Neuronal stem cell (in vitro differentiated cells): ENCODE measurements at regions not wholly inside any gene's neighbourhood (a gene's known extent, or its start where the extent isn't known, plus 50 kb on each side); places are given as distances from the start of the nearest gene placed in this dataset.

Experiments
- DNase-seq: peaks from one replicate; pipeline ENCODE4 v3.0.0-alpha.2; 2013; ENCODE audit warnings: low spot score
- H2AFZ ChIP-seq: one replicate; pipeline ENCODE4 v1.6.1; 2013; ENCODE audit warnings: mild to moderate bottlenecking, low read length, inconsistent platforms
- H2AK5ac ChIP-seq: 2 replicates; pipeline ENCODE4 v1.6.1; 2013; ENCODE audit warnings: low read depth, mild to moderate bottlenecking, inconsistent platforms, low read length, moderate library complexity, mixed read lengths
- H2BK120ac ChIP-seq: 2 replicates; pipeline ENCODE4 v1.6.1; 2013; ENCODE audit warnings: low read depth, mild to moderate bottlenecking, inconsistent platforms, low read length, moderate library complexity, mixed read lengths
- H2BK12ac ChIP-seq: one replicate; pipeline ENCODE4 v1.6.1; 2013; ENCODE audit warnings: low read length, inconsistent platforms
- H2BK15ac ChIP-seq: 2 replicates; pipeline ENCODE4 v1.6.1; 2013; ENCODE audit warnings: mild to moderate bottlenecking, low read length, inconsistent platforms, mixed read lengths
- H2BK5ac ChIP-seq: one replicate; pipeline ENCODE4 v1.6.1; 2013; ENCODE audit warnings: inconsistent platforms, mild to moderate bottlenecking, low read length, moderate library complexity
- H3K14ac ChIP-seq: one replicate; pipeline ENCODE4 v1.6.1; 2013; ENCODE audit warnings: low read length, inconsistent platforms
- H3K18ac ChIP-seq: 2 replicates; pipeline ENCODE4 v1.6.1; 2013; ENCODE audit warnings: low read length, inconsistent platforms
- H3K23ac ChIP-seq: 2 replicates; pipeline ENCODE4 v1.6.1; 2013; ENCODE audit warnings: low read depth, mild to moderate bottlenecking, mixed read lengths, low read length, inconsistent platforms; ENCODE audit not compliant: poor library complexity
- H3K27ac ChIP-seq: replicated peaks from 3 replicates; pipeline ENCODE4 v1.5.1; 2013; ENCODE audit warnings: low read length, inconsistent platforms
- H3K27me3 ChIP-seq, 3 experiments: 2 replicates each; pipeline ENCODE4 v1.6.1; 2013; ENCODE audit warnings: low read length in 3 of 3, mild to moderate bottlenecking in 2 of 3, inconsistent platforms in 1 of 3, low read depth in 1 of 3, mixed read lengths in 1 of 3, moderate library complexity in 1 of 3; ENCODE audit not compliant: control insufficient read depth in 3 of 3, insufficient read depth in 3 of 3
- H3K36me3 ChIP-seq, 2 donors: replicated peaks in 1 of 2; 2 replicates each; pipeline ENCODE4 v1.6.1; 2013; ENCODE audit warnings: low read length in 2 of 2; ENCODE audit not compliant: control insufficient read depth in 2 of 2, insufficient read depth in 2 of 2
- H3K4ac ChIP-seq: 2 replicates; pipeline ENCODE4 v1.6.1; 2013; ENCODE audit warnings: inconsistent platforms, mild to moderate bottlenecking, low read length, moderate library complexity
- H3K4me1 ChIP-seq, 2 donors: 1 replicate in 1 of 2; 2 replicates in 1 of 2; pipeline ENCODE4 v1.6.1; 2013; ENCODE audit warnings: low read length in 2 of 2, low read depth in 1 of 2; ENCODE audit not compliant: control insufficient read depth in 2 of 2, insufficient read depth in 1 of 2
- H3K4me2 ChIP-seq: one replicate; pipeline ENCODE4 v1.6.1; 2013; ENCODE audit warnings: mild to moderate bottlenecking, low read length, inconsistent platforms; ENCODE audit not compliant: insufficient read depth, poor library complexity, severe bottlenecking
- H3K4me3 ChIP-seq, 2 donors: 2 replicates each; pipeline ENCODE4 v1.5.1; 2013; ENCODE audit warnings: low read length in 2 of 2, mild to moderate bottlenecking in 2 of 2, inconsistent platforms in 1 of 2, moderate library complexity in 1 of 2
- H3K79me1 ChIP-seq: one replicate; pipeline ENCODE4 v1.6.1; 2013; ENCODE audit warnings: low read depth, mild to moderate bottlenecking, inconsistent platforms, low read length, moderate library complexity
- H3K9ac ChIP-seq: one replicate; pipeline ENCODE4 v1.6.1; 2013; ENCODE audit warnings: mild to moderate bottlenecking, low read depth, low read length, inconsistent platforms; ENCODE audit not compliant: poor library complexity
- H3K9me3 ChIP-seq, 2 donors: replicated peaks in 1 of 2; 2 replicates each; pipeline versions ENCODE3 to v1.6.1; 2013; ENCODE audit warnings: low read length in 2 of 2, mild to moderate bottlenecking in 2 of 2, inconsistent platforms in 1 of 2, low read depth in 1 of 2, mixed read lengths in 1 of 2, moderate library complexity in 1 of 2; ENCODE audit not compliant: control insufficient read depth in 2 of 2, insufficient read depth in 1 of 2
- H4K8ac ChIP-seq: one replicate; pipeline ENCODE4 v1.6.1; 2013; ENCODE audit warnings: low read depth, mild to moderate bottlenecking, inconsistent platforms, low read length, moderate library complexity
- H4K91ac ChIP-seq: one replicate; pipeline ENCODE4 v1.6.1; 2013; ENCODE audit warnings: low read length, low read depth, mild to moderate bottlenecking, inconsistent platforms; ENCODE audit not compliant: poor library complexity
- WGBS, 2 donors: extraction: QIAGEN DNeasy Blood & Tissue Kit; methylation state at CpG; one replicate each; pipeline ENCODE4 v1.1.7; 2013; ENCODE audit warnings: missing lambda C conversion rate in 2 of 2, mixed read lengths in 1 of 2; ENCODE audit not compliant: insufficient read length in 2 of 2, insufficient replicate concordance in 1 of 2; ENCODE audit errors: extremely low coverage in 2 of 2; 5-methylcytosine and 5-hydroxymethylcytosine counted together

- H4K8ac ChIP-seq = no peak overlapping the region
- WGBS, 2 donors = no CpG with 5 or more reads among the region's 4 CpGs
- no peaks in the 10 kb centered on the region for H3K4me1 ChIP-seq
- H3K14ac ChIP-seq = no peak overlapping the region
- H2BK5ac ChIP-seq = no peak overlapping the region
- no peak overlapping the region for H4K91ac ChIP-seq
- no peak overlapping the region for H3K9ac ChIP-seq
- no peak overlapping the region for H2AFZ ChIP-seq
- H2BK120ac ChIP-seq = no peak overlapping the region
- H2BK15ac ChIP-seq = no peak overlapping the region
- H3K36me3 ChIP-seq = no peaks in the 10 kb centered on the region
- H2BK12ac ChIP-seq = no peak overlapping the region
- H3K18ac ChIP-seq = no peak overlapping the region
- H3K4me2 ChIP-seq = no peak overlapping the region
- H2AK5ac ChIP-seq = no peak overlapping the region
- H3K27me3 ChIP-seq = no peaks in the 10 kb centered on the region
- H3K4me3 ChIP-seq = no peak overlapping the region
- no peak overlapping the region for H3K27ac ChIP-seq
- H3K4ac ChIP-seq = no peak overlapping the region
- no peak overlapping the region for H3K23ac ChIP-seq
- H3K9me3 ChIP-seq = no peaks in the 10 kb centered on the region
- DNase-seq = no peak
- H3K79me1 ChIP-seq = no peaks in the 10 kb centered on the region
Observed at GRCh38 chr13:21822029-21822428, 151.2 kb downstream of the FGF9 start.

GRCh38 chr13:21823416-21823815, 152.5 kb downstream of the FGF9 start:
- H3K27ac ChIP-seq = no peak overlapping the region
- H4K8ac ChIP-seq = no peak overlapping the region
- no peaks in the 10 kb centered on the region for H3K4me1 ChIP-seq
- no peak overlapping the region for H3K4ac ChIP-seq
- no peak overlapping the region for H3K18ac ChIP-seq
- no peak overlapping the region for H3K4me3 ChIP-seq
- H2BK5ac ChIP-seq = no peak overlapping the region
- H3K9me3 ChIP-seq = no peaks in the 10 kb centered on the region
- no peak overlapping the region for H2AFZ ChIP-seq
- no peak overlapping the region for H4K91ac ChIP-seq
- H3K14ac ChIP-seq = no peak overlapping the region
- no peaks in the 10 kb centered on the region for H3K79me1 ChIP-seq
- H3K4me2 ChIP-seq = no peak overlapping the region
- no CpG with 5 or more reads among the region's 6 CpGs for WGBS, 2 donors
- no peak for DNase-seq
- no peak overlapping the region for H2BK15ac ChIP-seq
- no peak overlapping the region for H3K9ac ChIP-seq
- H3K23ac ChIP-seq = no peak overlapping the region
- H2BK120ac ChIP-seq = no peak overlapping the region
- no peaks in the 10 kb centered on the region for H3K27me3 ChIP-seq
- no peak overlapping the region for H2AK5ac ChIP-seq
- H3K36me3 ChIP-seq = no peaks in the 10 kb centered on the region
- H2BK12ac ChIP-seq = no peak overlapping the region

GRCh38 chr13:21823949-21824348, 153.1 kb downstream of the FGF9 start:
- no peak overlapping the region for H3K9ac ChIP-seq
- no peak overlapping the region for H3K27ac ChIP-seq
- H2BK120ac ChIP-seq = no peak overlapping the region
- H2AFZ ChIP-seq = no peak overlapping the region
- H4K8ac ChIP-seq = no peak overlapping the region
- no peak overlapping the region for H3K4ac ChIP-seq
- no peaks in the 10 kb centered on the region for H3K79me1 ChIP-seq
- H2AK5ac ChIP-seq = no peak overlapping the region
- H2BK15ac ChIP-seq = no peak overlapping the region
- DNase-seq = no peak
- no peak overlapping the region for H2BK5ac ChIP-seq
- H2BK12ac ChIP-seq = no peak overlapping the region
- H3K14ac ChIP-seq = no peak overlapping the region
- no peak overlapping the region for H3K4me3 ChIP-seq
- no peak overlapping the region for H3K18ac ChIP-seq
- no peak overlapping the region for H3K23ac ChIP-seq
- H3K27me3 ChIP-seq = no peaks in the 10 kb centered on the region
- no peaks in the 10 kb centered on the region for H3K4me1 ChIP-seq
- no peaks in the 10 kb centered on the region for H3K36me3 ChIP-seq
- WGBS, 2 donors = no CpG with 5 or more reads among the region's 1 CpG
- H4K91ac ChIP-seq = no peak overlapping the region
- H3K9me3 ChIP-seq = no peaks in the 10 kb centered on the region
- no peak overlapping the region for H3K4me2 ChIP-seq

GRCh38 chr13:21825186-21825585, 154.3 kb downstream of the FGF9 start:
- no CpG with 5 or more reads among the region's 6 CpGs for WGBS, 2 donors
- no peak overlapping the region for H2BK120ac ChIP-seq
- H2AFZ ChIP-seq = no peak overlapping the region

More at GRCh38 chr13:21825186-21825585, 154.3 kb downstream of the FGF9 start:
- Histone ChIP-seq H3K14ac (no peak overlapping the region), H3K27ac (no peak overlapping the region), H3K36me3 (no peaks in the 10 kb centered on the region), H3K23ac (no peak overlapping the region), H2AK5ac (no peak overlapping the region), H3K4me2 (no peak overlapping the region), H2BK15ac (no peak overlapping the region), H3K4ac (no peak overlapping the region), H3K4me1 (no peaks in the 10 kb centered on the region), H3K18ac (no peak overlapping the region), H2BK12ac (no peak overlapping the region), H4K91ac (no peak overlapping the region), H3K79me1 (no peaks in the 10 kb centered on the region), H3K9ac (no peak overlapping the region), H3K9me3 (no peaks in the 10 kb centered on the region), H3K4me3 (no peak overlapping the region), H3K27me3 (no peaks in the 10 kb centered on the region), H2BK5ac (no peak overlapping the region), H4K8ac (no peak overlapping the region)
- DNase-seq = no peak
